WERI-Rb-1 (cell line): ENCODE measurements at regions not wholly inside any gene's neighbourhood (a gene's known extent, or its start where the extent isn't known, plus 50 kb on each side); places are given as distances from the start of the nearest gene placed in this dataset.

Experiments
- DNase-seq: peaks from one replicate; pipeline ENCODE4 v3.0.0-alpha.2; 2020
- H3K27ac ChIP-seq: fragments of 250-450 bp; sonication (Bioruptor Pico); 2 replicates; pipeline ENCODE4 v1.5.1; 2020; ENCODE audit warnings: mild to moderate bottlenecking, moderate library complexity
- H3K27me3 ChIP-seq: fragments of 250-450 bp; sonication (Bioruptor Pico); 2 replicates; pipeline ENCODE4 v1.5.1; 2021; ENCODE audit warnings: mild to moderate bottlenecking, low read depth, moderate library complexity; ENCODE audit not compliant: insufficient read depth, severe bottlenecking
- H3K36me3 ChIP-seq: fragments of 250-450 bp; sonication (Bioruptor Pico); 2 replicates; pipeline ENCODE4 v1.5.1; 2020; ENCODE audit warnings: mild to moderate bottlenecking, moderate library complexity
- H3K4me3 ChIP-seq: 2 replicates; pipeline ENCODE4 v1.5.1; 2011; ENCODE audit warnings: low read depth, mild to moderate bottlenecking, control low read depth, low read length
- H3K9me3 ChIP-seq: fragments of 250-450 bp; sonication (Bioruptor Pico); 2 replicates; pipeline ENCODE4 v1.5.1; 2021; ENCODE audit warnings: mild to moderate bottlenecking, moderate library complexity; ENCODE audit not compliant: severe bottlenecking
- CTCF ChIP-seq: IDR thresholded peaks from 2 replicates; pipeline ENCODE4 v1.5.1; 2011; ENCODE audit warnings: low read depth, mild to moderate bottlenecking, control low read depth, inconsistent platforms, low read length

- Histone ChIP-seq H3K27ac (no peak overlapping the region), H3K4me3 (no peak overlapping the region), H3K27me3 (no peaks in the 10 kb centered on the region), H3K36me3 (no peaks in the 10 kb centered on the region), H3K9me3 (no peaks in the 10 kb centered on the region)
- no peak for TF ChIP-seq CTCF
- DNase-seq = no peak
Observed at GRCh38 chr12:59405992-59406391, 189.8 kb upstream of the SLC16A7 start.

GRCh38 chr12:59404109-59404650, 191.6 kb upstream of the SLC16A7 start:
- Histone ChIP-seq H3K36me3 (no peaks in the 10 kb centered on the region), H3K27ac (no peak overlapping the region), H3K27me3 (no peaks in the 10 kb centered on the region), H3K4me3 (no peak overlapping the region), H3K9me3 (no peaks in the 10 kb centered on the region)
- DNase-seq = no peak
- no peak for TF ChIP-seq CTCF

- no peaks in the 10 kb centered on the region for H3K27me3 ChIP-seq
- TF ChIP-seq CTCF = peak; percentile 79
- H3K9me3 ChIP-seq = no peaks in the 10 kb centered on the region
- peak; percentile 50 for DNase-seq
- H3K36me3 ChIP-seq = no peaks in the 10 kb centered on the region
- no peak overlapping the region for H3K4me3 ChIP-seq
- H3K27ac ChIP-seq = no peak overlapping the region
Observed at GRCh38 chr12:59403259-59403932, 192.4 kb upstream of the SLC16A7 start.

- Histone ChIP-seq H3K27me3 (no peaks in the 10 kb centered on the region), H3K9me3 (no peaks in the 10 kb centered on the region), H3K36me3 (no peaks in the 10 kb centered on the region), H3K4me3 (no peak overlapping the region), H3K27ac (no peak overlapping the region)
- no peak for DNase-seq
- TF ChIP-seq CTCF = no peak
Observed at GRCh38 chr12:59401862-59402261, 194.0 kb upstream of the SLC16A7 start.

DNA sequence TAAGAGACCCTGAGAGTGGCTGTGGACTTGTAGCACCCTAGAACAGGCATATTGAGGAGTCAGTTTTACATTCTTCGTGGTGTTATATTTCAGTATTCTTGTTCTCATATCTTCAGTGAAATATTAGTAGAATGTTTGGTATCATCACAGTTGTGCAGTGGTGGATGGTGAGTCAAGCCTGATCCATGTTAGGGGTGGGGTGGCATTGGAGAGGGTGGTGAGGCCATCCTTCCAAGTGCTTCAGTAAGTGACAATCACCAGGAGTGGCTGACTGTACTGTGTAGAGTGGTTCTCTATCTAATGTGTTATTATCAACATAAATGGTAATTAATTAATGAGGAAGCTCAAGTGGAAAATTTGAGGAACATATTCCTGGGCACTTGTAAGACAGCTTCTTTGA, 197.7 kb upstream of the SLC16A7 start:
- Histone ChIP-seq H3K9me3 (no peaks in the 10 kb centered on the region), H3K4me3 (no peak overlapping the region), H3K27me3 (no peaks in the 10 kb centered on the region), H3K27ac (no peak overlapping the region), H3K36me3 (no peaks in the 10 kb centered on the region)
- no peak for DNase-seq
- no peak for TF ChIP-seq CTCF

- Histone ChIP-seq H3K27ac (no peak overlapping the region), H3K4me3 (no peak overlapping the region), H3K9me3 (no peaks in the 10 kb centered on the region), H3K27me3 (no peaks in the 10 kb centered on the region), H3K36me3 (no peaks in the 10 kb centered on the region)
- no peak for DNase-seq
- no peak for TF ChIP-seq CTCF
Observed at GRCh38 chr12:59396919-59397318, 198.9 kb upstream of the SLC16A7 start.
